ENCODE measurements at regions not wholly inside any gene's neighbourhood (a gene's known extent, or its start where the extent isn't known, plus 50 kb on each side); places are given as distances from the start of the nearest gene placed in this dataset.

DNA sequence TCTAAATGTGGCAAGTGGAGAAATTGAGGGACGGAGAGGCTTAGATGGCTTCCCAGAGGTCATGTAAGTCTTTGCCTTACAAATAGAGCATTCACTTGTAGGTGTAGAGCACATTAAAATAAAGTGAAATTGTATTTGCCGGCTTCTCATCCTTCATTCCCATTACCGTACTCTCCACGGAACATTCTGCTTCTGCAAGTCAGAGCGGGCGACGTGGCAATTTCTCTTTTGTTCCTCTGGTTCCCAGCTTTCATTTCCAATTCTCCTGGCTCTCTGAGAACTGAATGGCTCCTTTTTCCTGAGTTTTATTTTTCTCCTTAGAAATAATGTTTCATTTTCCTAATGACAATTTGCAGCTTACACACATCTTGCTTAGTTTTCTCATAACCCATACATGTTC is 51.3 kb upstream of the PFKP start:
- no peak for DNase-seq

DNA sequence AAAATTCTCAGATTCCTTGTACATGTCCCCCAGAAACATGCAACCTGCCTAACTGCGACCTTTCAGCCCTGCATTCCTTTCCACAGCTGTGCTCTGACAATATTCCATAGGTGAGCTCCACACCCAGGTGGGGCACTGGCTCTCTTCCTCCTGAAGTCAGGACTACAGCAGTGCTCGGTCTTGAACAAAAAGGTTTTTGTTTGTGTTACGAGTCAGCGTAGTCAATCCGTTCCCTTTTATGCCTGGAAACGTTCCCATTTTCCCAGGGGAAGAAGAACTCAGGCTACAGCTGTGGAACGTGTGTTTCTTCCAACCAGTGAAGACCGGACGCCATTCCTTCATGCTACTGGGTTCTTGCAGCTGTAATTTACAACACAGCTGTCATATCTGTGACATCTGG is 52.4 kb upstream of the PFKP start:
- no peak for DNase-seq

DNA sequence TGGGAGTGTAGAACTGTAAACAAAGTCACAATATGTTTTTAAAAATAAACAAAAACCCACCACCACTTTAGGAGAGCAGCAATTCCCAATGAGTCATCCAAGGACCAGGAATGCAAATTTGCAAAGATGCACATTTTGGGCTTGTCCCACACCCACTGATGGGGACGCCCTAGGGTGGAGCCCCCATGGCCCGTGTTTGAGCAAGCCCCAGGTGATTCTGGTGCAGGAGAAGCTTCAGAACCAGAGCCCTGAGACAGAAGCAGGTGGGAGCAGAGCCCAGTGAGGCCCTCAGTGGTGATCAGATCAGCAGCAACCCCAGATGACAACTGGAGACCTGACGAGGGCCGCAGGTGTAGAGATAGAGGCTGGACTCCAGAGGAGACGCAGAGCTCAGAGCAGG is 55.1 kb upstream of the PFKP start:
- no peak for DNase-seq

DNA sequence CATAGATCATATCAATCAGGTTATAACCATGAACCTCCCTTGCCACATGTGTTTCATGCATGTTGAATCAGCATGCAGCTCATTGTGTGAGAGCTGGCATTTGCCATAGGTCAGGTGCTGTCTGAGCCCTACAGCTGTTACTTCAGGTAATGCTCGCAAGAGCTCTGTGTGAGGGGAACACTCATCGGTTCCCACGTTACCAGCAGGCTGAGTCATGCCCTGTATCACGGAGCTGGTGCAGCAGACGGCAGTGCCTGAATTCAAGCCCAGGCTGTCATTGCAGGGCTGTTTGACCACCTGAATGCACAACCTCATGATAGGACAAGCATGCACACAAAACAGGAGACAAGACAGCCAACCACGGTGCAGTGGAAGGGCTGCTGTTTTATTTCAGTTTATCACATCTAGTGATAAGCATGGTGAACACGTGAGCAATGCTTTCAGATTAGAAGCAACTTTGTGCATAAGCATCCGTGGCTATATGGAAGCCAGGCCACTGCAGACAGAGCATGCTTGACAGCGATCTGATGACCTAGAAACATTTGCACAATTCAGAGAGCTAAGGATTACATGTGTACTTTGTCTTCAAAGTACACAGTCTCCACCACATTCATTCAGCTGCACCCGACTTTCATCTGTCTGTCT is 56.4 kb upstream of the PFKP start:
- no peak for DNase-seq

DNA sequence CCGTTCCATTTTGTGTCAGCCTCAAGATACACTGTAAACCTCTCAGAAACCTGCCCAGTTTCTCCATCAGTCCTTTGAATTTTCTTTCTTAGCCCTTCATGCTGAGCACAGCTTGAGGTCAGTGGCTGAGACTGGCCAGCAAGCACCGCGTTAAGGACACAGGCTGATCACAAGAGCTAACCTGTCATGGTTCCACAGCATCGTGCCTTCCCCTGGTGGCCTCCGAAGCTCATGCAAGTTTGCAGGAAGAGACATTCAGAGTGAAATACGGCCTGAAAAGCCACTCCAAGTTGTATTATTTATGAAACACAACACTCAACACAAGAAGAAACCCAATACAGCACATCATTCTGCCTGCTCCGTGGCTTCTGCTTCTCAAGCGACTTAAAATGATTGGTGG is 57.0 kb upstream of the PFKP start:
- DNase-seq, result no peak

DNA sequence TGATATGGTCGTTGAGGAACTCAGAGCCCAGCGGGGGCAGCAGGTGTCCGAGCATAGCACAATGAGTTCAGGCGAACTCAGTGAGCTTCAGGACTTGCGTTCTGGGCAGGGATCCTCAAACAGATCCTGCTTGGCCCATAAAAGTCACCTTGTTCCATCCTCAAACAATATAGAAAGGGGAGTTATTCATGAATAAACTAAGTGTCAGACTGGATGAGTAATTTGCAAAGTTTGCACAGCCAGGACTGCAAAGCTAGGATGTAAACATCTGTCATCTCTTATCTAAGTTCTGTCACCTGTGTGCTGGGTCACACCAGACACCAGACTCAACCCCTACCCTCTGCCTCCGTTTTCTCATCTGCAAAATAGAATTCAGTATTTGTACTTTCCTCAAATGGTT is 58.0 kb upstream of the PFKP start:
- DNase-seq, result no peak

DNA sequence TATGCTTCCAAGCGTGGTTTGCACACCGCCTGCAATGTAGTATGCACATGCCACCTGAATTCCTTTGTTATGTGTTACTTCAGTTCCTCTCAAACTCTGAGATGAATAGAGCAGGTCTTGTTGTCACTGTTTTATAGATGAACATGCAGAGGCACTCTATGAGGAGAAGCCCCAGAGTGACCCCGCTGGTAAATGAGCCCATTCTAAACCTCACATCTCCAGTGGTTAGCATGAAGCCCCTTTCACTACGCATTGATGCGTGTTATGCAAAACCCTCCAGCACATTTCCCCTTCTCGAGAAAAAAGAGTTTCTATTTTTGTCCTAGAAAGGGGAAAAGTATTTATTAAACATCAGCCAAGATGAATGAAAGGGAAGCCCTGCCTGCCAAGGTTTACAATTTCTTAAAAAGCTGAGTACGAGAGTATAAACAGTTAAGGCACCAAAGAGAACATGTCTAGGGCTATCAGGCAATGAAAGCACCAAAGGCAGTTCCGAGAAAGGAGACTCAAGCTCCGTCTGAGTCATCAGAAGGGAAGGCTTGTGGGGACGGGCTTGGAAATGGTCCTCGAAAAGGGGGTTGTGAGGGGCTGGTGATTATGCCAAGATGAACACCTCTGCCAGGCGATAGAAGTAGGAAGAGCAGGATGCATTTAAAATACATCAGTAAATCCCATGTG is 58.7 kb upstream of the PFKP start:
- no peak for DNase-seq

DNA sequence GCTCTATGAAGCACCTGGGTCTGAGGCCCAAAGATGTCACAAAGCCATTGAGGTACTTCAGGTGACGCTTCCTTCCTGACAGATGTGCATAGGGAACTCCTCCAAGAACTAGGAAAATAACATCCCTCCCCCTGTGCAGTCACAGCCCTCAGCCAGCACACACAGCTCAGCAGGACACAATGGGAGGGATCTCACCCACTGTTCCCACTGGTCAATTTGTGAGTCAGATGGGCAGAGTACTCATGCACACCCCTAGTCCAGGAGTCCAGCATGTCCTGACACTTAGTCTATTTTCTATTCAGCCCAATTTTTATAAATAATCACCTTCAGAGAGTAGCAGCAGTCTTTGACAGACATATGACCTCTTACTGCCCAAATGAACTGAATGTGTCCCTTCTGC is 60.7 kb upstream of the PFKP start:
- DNase-seq, result no peak

DNA sequence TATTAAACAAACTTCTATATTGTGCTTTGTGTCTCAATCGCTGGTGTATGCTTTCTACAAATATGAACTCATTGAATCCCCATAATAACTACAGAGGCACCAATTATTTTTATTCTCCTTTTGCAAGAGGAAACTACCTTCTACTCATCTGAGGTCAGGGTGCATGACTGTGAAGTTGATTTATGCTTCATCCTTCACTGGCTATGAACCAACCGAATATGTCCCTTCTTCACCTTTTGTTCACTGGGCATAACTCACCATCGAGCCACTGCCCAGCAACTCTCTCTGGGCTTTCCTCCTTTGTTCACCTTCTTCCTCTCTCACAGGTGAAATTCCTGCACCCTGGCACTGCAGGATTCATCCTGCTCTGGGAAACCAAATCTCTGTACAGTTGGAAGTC is 61.3 kb upstream of the PFKP start:
- no peak for DNase-seq

DNA sequence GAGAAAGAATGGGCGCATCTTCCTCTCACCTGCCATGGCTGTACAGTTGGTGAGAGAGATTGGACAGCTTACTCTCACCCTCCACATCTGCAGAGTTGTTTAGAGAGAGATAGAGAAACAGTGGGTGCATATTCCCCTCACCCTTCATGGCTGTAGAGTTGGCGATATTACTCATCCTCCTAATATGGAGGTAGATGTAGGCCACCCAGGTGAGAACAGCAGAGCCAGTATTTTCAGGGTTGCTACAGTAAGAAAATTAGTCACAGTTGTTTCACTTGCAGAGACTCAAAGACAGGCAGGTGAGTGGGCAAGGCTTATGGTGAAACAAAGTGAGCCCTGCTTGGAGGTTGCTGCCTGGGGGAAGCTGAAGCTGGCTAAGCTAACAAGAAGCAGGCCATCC is 65.0 kb upstream of the PFKP start:
- no peak for DNase-seq

DNA sequence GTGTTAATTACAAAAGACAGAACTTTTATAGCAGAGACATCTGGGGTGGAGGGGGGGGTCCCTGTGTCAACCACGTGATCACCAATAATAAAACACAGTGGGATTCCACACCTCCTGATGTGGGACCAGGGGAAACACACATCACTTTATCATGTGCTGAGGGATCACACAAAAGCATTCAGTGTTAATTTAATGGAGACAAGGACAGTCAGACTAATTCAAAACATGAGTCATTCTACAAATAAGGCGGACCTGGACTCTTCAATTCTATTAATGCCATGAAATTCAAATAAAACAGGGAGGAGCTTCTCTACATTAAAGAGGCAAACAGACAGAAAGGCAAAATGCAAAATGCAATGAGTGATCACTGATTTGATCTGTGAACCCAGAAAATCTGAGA is 67.3 kb upstream of the PFKP start:
- DNase-seq, result no peak

DNA sequence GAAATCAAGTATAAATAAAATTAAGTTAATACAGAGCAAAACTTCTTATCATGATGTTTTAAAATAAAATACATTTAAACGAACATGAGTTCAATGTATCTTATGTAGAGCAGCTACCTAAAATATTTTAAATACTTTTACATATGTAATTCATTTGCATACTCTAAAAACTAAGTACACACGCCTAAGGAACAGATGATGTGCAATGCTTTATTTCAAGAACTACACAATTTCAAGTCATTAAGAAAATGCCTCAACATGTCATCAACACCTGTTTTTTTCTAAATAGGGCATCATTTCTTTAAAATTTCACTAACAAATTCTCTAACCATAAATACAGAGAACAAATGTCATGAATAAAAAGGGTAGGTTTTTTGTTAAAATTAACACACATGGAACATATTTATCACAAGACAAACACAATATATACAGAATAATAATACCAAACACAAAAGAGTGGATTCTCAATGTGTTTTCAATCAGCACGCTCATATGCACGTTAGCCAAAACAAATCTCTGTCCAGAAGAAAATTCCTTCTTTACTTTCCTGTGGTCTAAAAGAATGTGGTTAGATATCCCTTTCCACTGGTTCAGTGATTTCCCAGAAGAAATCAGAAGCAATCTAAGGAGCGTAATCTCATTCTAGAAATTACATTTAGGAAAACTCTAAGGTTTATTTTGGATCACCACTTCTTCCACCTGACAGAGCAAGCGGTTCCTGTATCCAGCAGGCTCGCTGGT is 73.0 kb upstream of the PFKP start:
- no peak for DNase-seq

DNA sequence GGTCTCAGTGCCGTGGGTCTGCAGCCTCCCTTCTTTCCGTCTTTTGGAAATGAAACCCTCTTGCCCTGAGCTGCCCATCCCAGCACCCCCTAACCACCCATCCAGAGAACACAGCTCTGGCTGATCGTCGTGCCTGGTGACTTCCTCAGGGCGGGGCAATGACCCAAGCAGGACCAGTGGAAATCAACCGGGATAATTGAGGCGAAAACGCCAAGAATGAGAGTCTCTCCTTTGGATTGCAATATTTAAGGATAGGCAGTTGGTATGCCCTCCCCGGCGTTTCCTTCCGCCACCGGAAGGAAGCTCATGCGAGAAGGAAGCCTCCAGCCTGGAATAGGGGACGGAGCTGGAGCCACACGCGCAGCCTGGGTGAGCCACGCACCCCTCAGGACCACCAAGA is 73.7 kb upstream of the PFKP start:
- DNase-seq, result no peak

DNA sequence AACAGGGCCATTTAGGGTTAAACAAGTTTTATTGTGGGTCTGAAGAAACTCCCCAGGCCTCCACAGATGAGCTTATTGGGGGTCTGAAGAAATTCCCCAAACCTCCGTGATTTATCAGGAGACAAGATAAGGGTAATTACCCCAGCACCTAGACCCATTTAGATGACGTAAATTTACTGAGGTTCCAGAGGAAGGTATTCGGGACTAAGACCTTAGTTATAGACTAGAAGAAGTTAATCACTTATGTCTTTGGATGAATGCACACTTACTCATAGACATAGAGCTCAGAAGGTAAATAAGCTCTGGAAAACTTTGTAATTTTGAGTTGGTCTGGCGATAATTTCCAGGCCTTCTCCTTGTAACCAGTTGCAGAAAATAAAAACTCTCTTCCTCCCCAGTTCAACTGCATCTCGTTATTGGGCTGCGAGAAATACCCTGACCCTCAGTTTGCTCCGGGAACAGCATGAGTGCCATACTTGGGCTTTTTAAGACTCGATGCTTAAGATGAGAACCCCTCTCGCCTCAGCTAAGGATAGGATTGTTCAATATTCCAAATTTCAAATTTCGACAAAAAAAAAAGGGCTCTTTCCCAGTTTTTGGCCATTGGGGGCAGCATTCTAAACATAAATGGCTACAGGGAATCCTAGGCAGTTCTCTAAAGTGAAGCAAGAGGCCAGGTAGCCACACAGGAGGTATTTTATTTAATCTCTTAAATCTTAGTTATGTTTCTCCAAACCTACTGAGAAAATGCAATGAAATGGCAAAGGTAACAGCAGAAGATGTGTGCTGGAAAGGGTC is 74.7 kb upstream of the PFKP start:
- DNase-seq, result no peak

DNA sequence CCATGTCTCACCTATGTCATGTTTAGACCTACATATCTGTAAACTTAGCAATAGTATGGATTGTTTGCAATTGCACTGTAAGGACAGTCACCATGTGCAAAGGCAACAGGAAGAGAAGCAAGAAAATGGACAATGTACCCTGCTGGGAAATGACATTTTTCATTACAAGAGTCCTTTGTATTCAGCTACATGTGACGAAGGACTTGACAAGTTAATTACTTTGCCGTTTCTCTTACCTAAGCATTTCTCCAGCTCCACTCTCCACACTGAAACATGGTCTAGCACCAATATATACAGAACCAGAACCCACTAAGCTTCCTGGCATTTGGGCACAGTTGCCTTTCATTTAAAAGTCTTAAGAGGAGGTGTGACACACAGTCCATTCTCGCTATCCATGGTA is 76.6 kb upstream of the PFKP start:
- DNase-seq, result no peak

DNA sequence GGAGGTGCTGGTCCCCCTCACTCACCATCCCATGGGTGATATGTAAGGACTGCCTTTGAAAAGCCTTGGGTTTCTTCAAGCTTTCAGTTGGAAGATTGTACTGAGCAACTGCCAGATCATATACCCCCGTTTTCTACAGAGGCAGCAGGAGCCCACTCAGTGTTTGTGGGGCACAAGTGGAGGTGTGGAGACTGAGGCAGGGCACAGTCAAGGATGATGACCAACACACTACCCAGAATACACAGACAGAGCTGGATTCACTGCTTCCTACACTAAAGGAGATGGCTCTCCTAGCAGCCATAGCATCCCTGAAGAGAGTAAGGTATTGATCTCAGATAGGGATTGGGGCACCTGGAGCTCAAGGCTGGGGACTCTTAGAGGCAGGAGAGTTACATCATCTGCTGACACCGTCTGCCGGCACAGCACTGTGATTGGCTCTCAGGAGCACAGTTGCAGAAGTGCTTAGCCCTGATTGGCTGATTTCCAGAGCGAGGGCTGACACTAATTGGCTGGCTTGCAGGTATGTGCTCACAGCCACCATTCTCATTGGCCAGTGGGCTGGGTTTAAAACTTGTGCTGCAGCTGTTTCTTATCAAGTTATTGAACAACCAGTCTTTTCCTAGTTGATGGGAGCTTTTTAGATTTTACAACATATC is 77.9 kb upstream of the PFKP start:
- DNase-seq, result no peak

DNA sequence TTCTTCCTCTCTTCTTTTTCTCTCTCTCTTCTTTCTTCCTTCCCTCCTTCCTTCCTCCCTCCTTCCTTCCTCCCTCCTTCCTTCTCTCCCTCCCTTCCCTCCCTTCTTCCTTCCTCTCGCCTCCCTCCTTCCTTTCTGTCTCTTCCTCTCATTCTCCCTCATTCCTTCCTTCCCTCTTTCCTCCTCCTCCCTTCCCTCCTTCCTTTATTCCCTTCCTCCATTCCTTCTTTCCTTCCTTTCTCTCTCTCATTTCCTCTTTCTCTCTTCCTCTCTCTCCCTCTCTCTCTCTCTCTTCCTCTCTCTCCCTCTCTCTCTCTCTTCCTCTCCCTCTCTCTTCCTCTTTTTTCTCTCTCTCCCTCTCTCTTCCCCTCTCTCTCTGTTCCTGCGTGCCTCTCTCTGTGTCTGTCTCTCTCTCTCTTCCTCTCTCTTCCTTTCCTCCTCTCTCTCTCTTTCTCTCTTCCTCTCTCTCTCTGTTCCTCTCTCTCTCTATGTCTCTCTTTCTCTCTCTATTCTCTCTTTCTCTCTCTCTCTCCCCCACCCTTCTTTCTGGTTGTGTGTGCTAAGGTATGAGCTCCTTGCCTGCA is 80.1 kb upstream of the PFKP start:
- DNase-seq, result no peak

DNA sequence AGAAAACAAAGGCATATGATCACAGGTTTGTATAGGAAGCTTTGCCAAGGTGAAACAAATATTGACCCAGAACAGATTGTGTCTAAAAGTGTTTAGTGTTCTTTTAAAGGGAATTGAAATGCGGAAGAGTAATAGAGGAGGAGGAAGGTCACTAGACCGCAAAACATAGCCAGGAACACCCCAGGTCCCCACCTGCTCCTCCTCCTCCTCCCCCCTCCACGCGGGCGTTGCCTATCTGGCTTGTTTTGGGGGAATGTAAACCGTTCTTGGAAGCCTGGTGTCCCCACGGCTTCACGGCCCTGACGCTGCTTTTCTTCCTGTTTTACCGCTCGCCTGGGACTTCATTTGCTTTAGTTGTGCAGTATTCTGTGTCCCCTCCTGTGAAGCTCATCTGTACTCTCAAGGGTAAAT is 81.0 kb upstream of the PFKP start:
- no peak for DNase-seq

DNA sequence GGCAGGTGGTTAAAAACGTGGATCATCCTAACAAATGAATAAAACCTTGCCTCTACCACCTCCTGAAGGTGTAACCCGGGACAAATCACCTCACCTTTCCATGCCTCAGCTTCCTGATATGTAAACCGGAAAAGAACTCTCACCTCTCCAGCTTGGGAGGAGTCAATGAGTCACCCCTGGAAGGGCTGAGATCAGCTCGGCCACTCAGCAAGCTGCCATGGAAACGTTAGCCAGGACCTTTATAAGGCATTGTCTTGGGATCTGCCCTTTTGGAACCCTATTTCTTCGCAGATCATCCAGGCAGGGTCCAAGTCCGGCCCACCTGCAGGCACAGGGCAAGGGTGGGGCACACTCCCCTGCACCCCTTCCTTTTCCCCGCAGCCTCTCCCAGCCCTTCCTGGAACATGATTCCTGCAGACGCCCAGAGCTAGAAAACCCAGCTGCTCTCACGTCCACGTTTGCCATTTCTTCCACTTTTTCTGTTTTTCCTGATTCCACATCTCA is 81.6 kb upstream of the PFKP start:
- no peak for DNase-seq

DNA sequence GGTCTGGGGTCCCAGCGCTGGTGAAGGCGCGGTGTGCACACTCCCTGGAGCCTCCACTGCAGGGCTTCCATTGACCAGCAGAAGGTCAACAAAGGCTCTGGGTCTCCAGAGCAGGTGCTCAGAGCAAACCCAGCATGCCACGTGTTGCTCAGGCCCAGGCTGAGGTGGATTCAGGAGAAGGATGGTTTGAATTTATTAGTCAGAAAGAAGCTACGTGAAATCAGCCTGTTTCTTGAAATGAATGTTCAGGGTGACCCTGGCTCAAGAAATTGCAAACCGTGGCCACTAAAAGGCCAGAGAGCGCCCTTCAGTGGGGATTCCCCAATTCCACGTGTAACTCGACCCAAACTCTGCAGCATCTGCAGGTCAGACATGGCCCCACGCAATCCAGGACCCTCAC is 82.7 kb upstream of the PFKP start:
- DNase-seq, result no peak

DNA sequence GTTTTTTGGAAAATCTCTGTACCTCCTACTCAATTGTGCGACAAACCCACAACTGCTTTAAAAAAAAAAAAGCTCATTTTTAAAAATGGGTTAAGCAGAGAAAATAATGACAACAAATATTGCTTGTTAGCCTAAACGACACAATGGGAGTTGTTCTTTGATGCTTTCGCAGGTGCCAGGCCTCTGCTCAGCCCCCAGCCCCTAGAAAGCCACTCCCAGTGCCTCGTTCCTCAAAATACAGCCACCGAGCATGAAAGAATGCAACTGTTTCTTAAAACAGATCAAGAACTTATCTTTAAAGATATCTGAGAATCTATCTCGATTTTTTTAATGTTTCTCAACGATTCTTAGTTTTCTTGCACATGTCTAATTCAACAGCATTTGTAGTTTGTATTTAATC is 85.2 kb upstream of the PFKP start:
- no peak for DNase-seq

DNA sequence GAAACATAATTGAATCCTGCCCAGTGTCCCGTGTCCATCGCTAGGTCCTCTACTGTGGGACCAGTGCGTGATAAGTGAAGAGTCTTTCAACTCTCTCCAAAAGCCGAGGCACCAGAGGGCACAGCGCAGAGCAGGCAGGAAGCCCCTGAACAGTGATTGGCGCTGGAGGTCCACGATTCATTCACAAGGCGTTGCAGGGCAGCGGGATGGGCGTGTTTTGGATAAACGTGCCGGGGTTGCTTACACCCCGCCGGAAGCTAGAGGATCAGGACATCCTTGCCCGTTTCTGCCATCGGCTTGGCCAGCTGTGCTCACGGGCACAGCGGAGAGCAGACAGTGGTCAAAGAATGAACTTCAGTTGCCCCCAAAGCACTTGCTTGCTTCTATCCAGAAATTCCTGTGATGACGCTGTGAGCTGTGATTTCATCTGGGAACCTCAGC is 86.0 kb upstream of the PFKP start:
- no peak for DNase-seq
